Esophagus squamous epithelium (tissue), 5 donors: ENCODE measurements at regions not wholly inside any gene's neighbourhood (a gene's known extent, or its start where the extent isn't known, plus 50 kb on each side); places are given as distances from the start of the nearest gene placed in this dataset.
"Not testable (repeated sequence)": the region's sequence is repeated elsewhere in the genome, so short reads cannot be mapped to it uniquely, and the experiment has no call there.

Experiments used
- DNase-seq: peaks from one replicate; lab custom pipeline; 2025; lab: John Stamatoyannopoulos, UW
- H3K27ac ChIP-seq, 4 donors: fragments of 200-600 bp; sonication (generic); one replicate each; pipeline ENCODE4 v1.5.1; 2016 to 2019; ENCODE audit warnings: mild to moderate bottlenecking in 1 of 4
- H3K27me3 ChIP-seq, 4 donors: fragments of 200-600 bp; sonication (generic); 1 replicate in 3 of 4; 2 replicates in 1 of 4; pipeline versions ENCODE4 v1.5.1 to v1.6.0; 2017 to 2021; ENCODE audit warnings: antibody characterized with exemption in 1 of 4
- H3K36me3 ChIP-seq, 3 donors: fragments of 200-600 bp; sonication (generic); one replicate each; pipeline ENCODE4 v1.5.1; 2016 to 2019
- H3K4me1 ChIP-seq, 3 donors: fragments of 200-600 bp; sonication (generic); one replicate each; pipeline ENCODE4 v1.5.1; 2017 to 2019
- H3K4me3 ChIP-seq, 4 donors: fragments of 200-600 bp; sonication (generic); 1 replicate in 3 of 4; 2 replicates in 1 of 4; pipeline ENCODE4 v1.5.1; 2016 to 2019; ENCODE audit warnings: mild to moderate bottlenecking in 2 of 4, moderate library complexity in 1 of 4
- H3K9me3 ChIP-seq, 3 donors: fragments of 200-600 bp; sonication (generic); one replicate each; pipeline ENCODE4 v1.5.1; 2016 to 2019
- WGBS, 2 donors: methylation state at CpG; one replicate each; pipeline ENCODE4 v1.1.5; 2018; 5-methylcytosine and 5-hydroxymethylcytosine counted together
- intact Hi-C: fragments of 100-400 bp; cut with DNase I; formaldehyde crosslinking; loops from one replicate; pipeline ENCODE4 v1.15.0; 2022
- donor health status: DM: yes; HTN: yes; CAD: no.

GRCh38 chr2:87414795-87415570 lies 332.9 kb upstream of the PLGLB2 start:
- H3K27me3 ChIP-seq, intact Hi-C loops, DNase-seq, H3K4me1 ChIP-seq, H3K36me3 ChIP-seq, H3K4me3 ChIP-seq, H3K27ac ChIP-seq: not testable (repeated sequence)
- 50% methylated on average over 2 of the region's 10 CpGs; no CpG with 5 or more reads in 1 of the 2 donors for WGBS, 2 donors
- H3K9me3 ChIP-seq, result peaks cover 0 to 20% (median 3%) of the 10 kb centered on the region in 3 donors

GRCh38 chr2:87415586-87416265 lies 332.2 kb upstream of the PLGLB2 start:
- WGBS, 2 donors, result no CpG with 5 or more reads among the region's 1 CpG
- H3K36me3 ChIP-seq, intact Hi-C loops, H3K4me1 ChIP-seq, DNase-seq, H3K4me3 ChIP-seq, H3K27ac ChIP-seq, H3K27me3 ChIP-seq: not testable (repeated sequence)
- peaks cover 0 to 15% (median 3%) of the 10 kb centered on the region in 3 donors for H3K9me3 ChIP-seq

DNA sequence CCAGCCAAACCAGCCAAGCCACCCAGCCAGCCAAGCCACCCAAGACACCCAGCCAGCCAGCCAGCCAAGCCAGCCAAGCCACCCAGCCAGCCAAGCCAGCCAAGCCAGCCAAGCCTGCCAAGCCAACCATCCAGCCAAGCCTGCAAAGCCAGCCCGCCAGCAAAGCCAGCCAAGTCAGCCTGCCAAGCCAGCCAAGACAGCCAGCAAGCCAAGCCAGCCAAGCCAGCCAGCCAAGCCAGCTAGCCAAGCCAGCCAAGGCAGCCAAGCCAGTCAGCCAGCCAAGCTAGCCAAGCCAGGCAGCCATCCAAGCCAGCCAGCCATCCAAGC lies 331.7 kb upstream of the PLGLB2 start:
- DNase-seq, H3K36me3 ChIP-seq, H3K27ac ChIP-seq, H3K4me3 ChIP-seq, intact Hi-C loops, H3K4me1 ChIP-seq, H3K27me3 ChIP-seq: not testable (repeated sequence)
- no CpG with 5 or more reads among the region's 1 CpG for WGBS, 2 donors
- peaks cover 0 to 19% (median 3%) of the 10 kb centered on the region in 3 donors for H3K9me3 ChIP-seq

- H3K27me3 ChIP-seq, H3K36me3 ChIP-seq, H3K4me1 ChIP-seq, intact Hi-C loops, DNase-seq, H3K27ac ChIP-seq, H3K4me3 ChIP-seq: not testable (repeated sequence)
- no CpG with 5 or more reads among the region's 6 CpGs for WGBS, 2 donors
- peaks cover 0 to 21% (median 3%) of the 10 kb centered on the region in 3 donors for H3K9me3 ChIP-seq
Observed at GRCh38 chr2:87417147-87417546, 330.7 kb upstream of the PLGLB2 start.

- DNase-seq, H3K4me1 ChIP-seq, H3K27me3 ChIP-seq, H3K27ac ChIP-seq, intact Hi-C loops, H3K4me3 ChIP-seq, H3K36me3 ChIP-seq: not testable (repeated sequence)
- H3K9me3 ChIP-seq, result peaks cover 0 to 21% (median 3%) of the 10 kb centered on the region in 3 donors
- WGBS, 2 donors, result no CpG with 5 or more reads among the region's 3 CpGs
Observed at GRCh38 chr2:87417742-87418567, 329.9 kb upstream of the PLGLB2 start.

DNA sequence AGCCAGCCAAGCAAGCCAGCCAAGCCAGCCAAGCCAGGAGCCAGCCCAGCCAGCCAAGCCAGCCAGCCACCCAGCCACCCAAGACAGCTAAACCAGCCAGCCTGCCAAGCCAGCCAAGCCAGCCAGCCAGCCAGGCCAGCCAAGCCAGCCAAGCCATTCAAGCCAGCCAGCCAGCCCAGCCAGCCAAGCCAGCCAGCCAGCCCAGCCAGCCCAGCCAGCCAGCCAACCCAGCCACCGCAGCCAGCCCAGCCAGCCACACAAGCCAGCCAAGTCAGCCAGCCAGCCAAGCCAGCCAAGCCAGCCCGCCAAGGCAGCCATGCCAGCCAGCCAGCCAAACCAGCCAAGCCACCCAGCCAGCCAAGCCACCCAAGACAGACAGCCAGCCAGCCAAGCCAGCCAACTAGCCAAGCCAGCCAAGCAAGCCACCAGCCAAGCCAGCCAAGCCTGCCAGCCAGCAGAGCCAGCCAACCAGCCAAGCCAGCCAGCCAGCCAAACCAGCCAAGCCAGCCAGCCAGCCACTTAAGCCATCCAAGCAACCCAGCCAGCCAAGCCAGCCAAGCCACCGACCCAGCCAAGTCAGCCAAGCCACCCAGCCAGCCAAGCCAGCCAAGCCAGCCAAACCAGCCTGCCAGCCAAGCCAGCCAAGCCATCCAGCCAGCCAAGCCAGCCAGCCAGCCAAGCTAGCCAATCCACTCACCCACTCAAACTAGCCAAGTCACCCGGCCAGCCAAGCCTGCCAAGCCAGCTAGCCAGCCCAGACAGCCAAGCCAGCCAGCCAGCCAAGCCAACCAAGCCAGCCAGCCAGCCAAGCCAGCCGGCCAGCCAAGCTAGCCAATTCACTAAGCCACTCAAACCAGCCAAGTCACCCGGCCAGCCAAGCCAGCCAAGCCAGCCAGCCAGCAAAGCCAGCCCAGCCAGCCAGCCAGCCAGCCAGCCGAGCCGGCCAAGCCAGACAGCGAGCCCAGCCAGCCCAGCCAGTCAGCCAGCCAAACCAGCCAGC lies 328.8 kb upstream of the PLGLB2 start:
- 44 to 64% methylated on average over 4 to 5 of the region's 9 CpGs for WGBS, 2 donors
- peaks cover 0 to 21% (median 3%) of the 10 kb centered on the region in 3 donors for H3K9me3 ChIP-seq
- H3K4me1 ChIP-seq, DNase-seq, H3K27me3 ChIP-seq, H3K4me3 ChIP-seq, intact Hi-C loops, H3K27ac ChIP-seq, H3K36me3 ChIP-seq: not testable (repeated sequence)

- DNase-seq, H3K27ac ChIP-seq, H3K36me3 ChIP-seq, H3K4me1 ChIP-seq, intact Hi-C loops, H3K4me3 ChIP-seq, H3K27me3 ChIP-seq: not testable (repeated sequence)
- H3K9me3 ChIP-seq, result peaks cover 0 to 16% (median 3%) of the 10 kb centered on the region in 3 donors
- WGBS, 2 donors, result no CpG with 5 or more reads among the region's 5 CpGs
Observed at GRCh38 chr2:87419980-87420379, 327.9 kb upstream of the PLGLB2 start.

DNA sequence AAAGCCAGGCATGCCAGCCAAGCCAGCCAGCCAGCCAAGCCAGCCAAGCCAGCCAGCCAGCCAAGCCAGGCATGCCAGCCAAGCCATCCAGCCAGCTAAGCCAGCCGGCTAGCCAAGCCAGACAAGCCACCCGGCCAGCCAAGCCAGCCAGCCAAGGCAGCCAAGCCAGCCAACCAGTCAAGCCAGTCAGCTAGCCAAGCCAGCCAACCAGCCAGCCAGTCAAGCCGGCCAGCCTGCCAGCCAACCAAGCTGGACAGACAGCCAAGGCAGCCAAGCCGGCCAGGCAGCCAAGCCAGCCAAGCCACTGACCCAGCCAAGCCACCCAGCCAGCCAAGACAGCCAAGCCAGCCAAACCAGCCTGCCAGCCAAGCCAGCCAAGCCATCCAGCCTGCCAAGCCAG lies 326.9 kb upstream of the PLGLB2 start:
- DNase-seq, H3K27me3 ChIP-seq, H3K36me3 ChIP-seq, intact Hi-C loops, H3K4me3 ChIP-seq, H3K4me1 ChIP-seq, H3K27ac ChIP-seq: not testable (repeated sequence)
- no CpG with 5 or more reads among the region's 4 CpGs for WGBS, 2 donors
- peaks cover 0 to 22% (median 3%) of the 10 kb centered on the region in 3 donors for H3K9me3 ChIP-seq

- DNase-seq, H3K4me3 ChIP-seq, H3K27me3 ChIP-seq, H3K36me3 ChIP-seq, intact Hi-C loops, H3K27ac ChIP-seq, H3K4me1 ChIP-seq: not testable (repeated sequence)
- H3K9me3 ChIP-seq, result peaks cover 0 to 20% (median 0%) of the 10 kb centered on the region in 3 donors
- 33 to 48% methylated on average over 2 to 4 of the region's 7 CpGs for WGBS, 2 donors
Observed at GRCh38 chr2:87423796-87424762, 323.8 kb upstream of the PLGLB2 start.

GRCh38 chr2:87424763-87425154 lies 323.1 kb upstream of the PLGLB2 start:
- H3K4me1 ChIP-seq, H3K36me3 ChIP-seq, H3K27me3 ChIP-seq, H3K27ac ChIP-seq, intact Hi-C loops, DNase-seq, H3K4me3 ChIP-seq: not testable (repeated sequence)
- peaks cover 0 to 19% (median 0%) of the 10 kb centered on the region in 3 donors for H3K9me3 ChIP-seq
- whole genome bisulfite sequencing, 2 donors, result no CpG with 5 or more reads among the region's 1 CpG

GRCh38 chr2:87425191-87425590 lies 322.7 kb upstream of the PLGLB2 start:
- H3K36me3 ChIP-seq, H3K4me3 ChIP-seq, H3K4me1 ChIP-seq, DNase-seq, H3K27me3 ChIP-seq, H3K27ac ChIP-seq, intact Hi-C loops: not testable (repeated sequence)
- WGBS, 2 donors, result no CpG with 5 or more reads among the region's 3 CpGs
- H3K9me3 ChIP-seq, result peaks cover 0 to 20% (median 0%) of the 10 kb centered on the region in 3 donors
